SK-N-SH (cell line): ENCODE measurements at regions not wholly inside any gene's neighbourhood (a gene's known extent, or its start where the extent isn't known, plus 50 kb on each side); places are given as distances from the start of the nearest gene placed in this dataset.

Experiments
- GATA2 ChIP-seq: sonication (generic); formaldehyde crosslinking; IDR thresholded peaks from 2 replicates; pipeline ENCODE4 v1.5.0; 2020; ENCODE audit warnings: mild to moderate bottlenecking, missing genetic modification reagents
- RAD21 ChIP-seq: IDR thresholded peaks from 2 replicates; pipeline ENCODE4 v1.6.1; 2012; ENCODE audit warnings: mild to moderate bottlenecking, low read length
- SIN3A ChIP-seq: IDR thresholded peaks from 2 replicates; pipeline ENCODE4 v1.6.1; 2012; ENCODE audit warnings: low read depth, mild to moderate bottlenecking, low read length, moderate library complexity, borderline replicate concordance
- SMC3 ChIP-seq: IDR thresholded peaks from 2 replicates; pipeline ENCODE4 v1.6.1; 2012; ENCODE audit warnings: low read depth, low read length, improper control_type of control experiment
- TCF12 ChIP-seq: IDR thresholded peaks from 2 replicates; pipeline ENCODE4 v1.4.0; 2012
- TF ChIP-seq, protein P1 (sequence below): IDR thresholded peaks from 2 replicates; pipeline ENCODE4 v1.6.1; 2012; ENCODE audit warnings: mild to moderate bottlenecking, low read depth, low read length, moderate library complexity
- TF ChIP-seq, protein P2 (sequence below): fragments of 200-600 bp; sonication (generic); IDR thresholded peaks from 2 replicates; pipeline ENCODE4 v1.6.1; 2017; ENCODE audit warnings: antibody characterized with exemption, mild to moderate bottlenecking, moderate library complexity

DNA sequence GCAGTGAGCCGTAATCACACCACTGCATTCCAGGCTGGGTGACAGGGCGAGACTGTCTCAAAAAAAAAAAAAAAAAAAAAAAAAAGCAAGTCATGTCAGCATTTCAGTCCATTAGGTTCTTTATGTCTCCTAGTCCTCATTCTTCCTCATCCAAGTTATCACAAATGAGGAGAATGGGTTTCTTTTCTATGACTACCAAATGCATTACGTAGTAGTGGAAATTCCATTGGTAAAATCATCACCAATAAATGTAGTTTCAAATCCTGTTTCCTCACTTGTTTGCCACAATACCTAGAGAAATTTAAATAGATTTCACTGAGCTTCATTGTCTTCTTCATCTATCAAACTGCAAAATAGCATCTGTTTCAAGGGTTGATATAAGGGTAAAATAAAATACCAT, 317.6 kb upstream of the MME start:
- TF ChIP-seq SIN3A, result no peak
- TF ChIP-seq SMC3, result no peak
- TF ChIP-seq RAD21, result no peak
- TF ChIP-seq, protein P1, sequence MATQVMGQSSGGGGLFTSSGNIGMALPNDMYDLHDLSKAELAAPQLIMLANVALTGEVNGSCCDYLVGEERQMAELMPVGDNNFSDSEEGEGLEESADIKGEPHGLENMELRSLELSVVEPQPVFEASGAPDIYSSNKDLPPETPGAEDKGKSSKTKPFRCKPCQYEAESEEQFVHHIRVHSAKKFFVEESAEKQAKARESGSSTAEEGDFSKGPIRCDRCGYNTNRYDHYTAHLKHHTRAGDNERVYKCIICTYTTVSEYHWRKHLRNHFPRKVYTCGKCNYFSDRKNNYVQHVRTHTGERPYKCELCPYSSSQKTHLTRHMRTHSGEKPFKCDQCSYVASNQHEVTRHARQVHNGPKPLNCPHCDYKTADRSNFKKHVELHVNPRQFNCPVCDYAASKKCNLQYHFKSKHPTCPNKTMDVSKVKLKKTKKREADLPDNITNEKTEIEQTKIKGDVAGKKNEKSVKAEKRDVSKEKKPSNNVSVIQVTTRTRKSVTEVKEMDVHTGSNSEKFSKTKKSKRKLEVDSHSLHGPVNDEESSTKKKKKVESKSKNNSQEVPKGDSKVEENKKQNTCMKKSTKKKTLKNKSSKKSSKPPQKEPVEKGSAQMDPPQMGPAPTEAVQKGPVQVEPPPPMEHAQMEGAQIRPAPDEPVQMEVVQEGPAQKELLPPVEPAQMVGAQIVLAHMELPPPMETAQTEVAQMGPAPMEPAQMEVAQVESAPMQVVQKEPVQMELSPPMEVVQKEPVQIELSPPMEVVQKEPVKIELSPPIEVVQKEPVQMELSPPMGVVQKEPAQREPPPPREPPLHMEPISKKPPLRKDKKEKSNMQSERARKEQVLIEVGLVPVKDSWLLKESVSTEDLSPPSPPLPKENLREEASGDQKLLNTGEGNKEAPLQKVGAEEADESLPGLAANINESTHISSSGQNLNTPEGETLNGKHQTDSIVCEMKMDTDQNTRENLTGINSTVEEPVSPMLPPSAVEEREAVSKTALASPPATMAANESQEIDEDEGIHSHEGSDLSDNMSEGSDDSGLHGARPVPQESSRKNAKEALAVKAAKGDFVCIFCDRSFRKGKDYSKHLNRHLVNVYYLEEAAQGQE, result no peak
- TF ChIP-seq, protein P2, sequence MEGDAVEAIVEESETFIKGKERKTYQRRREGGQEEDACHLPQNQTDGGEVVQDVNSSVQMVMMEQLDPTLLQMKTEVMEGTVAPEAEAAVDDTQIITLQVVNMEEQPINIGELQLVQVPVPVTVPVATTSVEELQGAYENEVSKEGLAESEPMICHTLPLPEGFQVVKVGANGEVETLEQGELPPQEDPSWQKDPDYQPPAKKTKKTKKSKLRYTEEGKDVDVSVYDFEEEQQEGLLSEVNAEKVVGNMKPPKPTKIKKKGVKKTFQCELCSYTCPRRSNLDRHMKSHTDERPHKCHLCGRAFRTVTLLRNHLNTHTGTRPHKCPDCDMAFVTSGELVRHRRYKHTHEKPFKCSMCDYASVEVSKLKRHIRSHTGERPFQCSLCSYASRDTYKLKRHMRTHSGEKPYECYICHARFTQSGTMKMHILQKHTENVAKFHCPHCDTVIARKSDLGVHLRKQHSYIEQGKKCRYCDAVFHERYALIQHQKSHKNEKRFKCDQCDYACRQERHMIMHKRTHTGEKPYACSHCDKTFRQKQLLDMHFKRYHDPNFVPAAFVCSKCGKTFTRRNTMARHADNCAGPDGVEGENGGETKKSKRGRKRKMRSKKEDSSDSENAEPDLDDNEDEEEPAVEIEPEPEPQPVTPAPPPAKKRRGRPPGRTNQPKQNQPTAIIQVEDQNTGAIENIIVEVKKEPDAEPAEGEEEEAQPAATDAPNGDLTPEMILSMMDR, result no peak
- no peak for TF ChIP-seq GATA2
- no peak for TF ChIP-seq TCF12
